WTC11 (cell line): ENCODE measurements at regions not wholly inside any gene's neighbourhood (a gene's known extent, or its start where the extent isn't known, plus 50 kb on each side); places are given as distances from the start of the nearest gene placed in this dataset.

Experiments
- ATAC-seq: fragments of 200-7000 bp; cut with Tn5 transposase; 2 replicates; pipeline ENCODE4 v1.10.0; 2021; ENCODE audit warnings: mild to moderate bottlenecking, moderate library complexity
- CTCF ChIA-PET: fragments of 300-600 bp; sonication (Branson Sonifier 250); formaldehyde crosslinking; loops from one replicate; lab custom pipeline; 2021; ENCODE audit warnings: antibody characterized with exemption; lab: Charles Lee
- POLR2A ChIA-PET: fragments of 350-600 bp; sonication (Branson Sonifier 250); formaldehyde crosslinking; loops from one replicate; lab custom pipeline; 2021; ENCODE audit warnings: antibody characterized with exemption; lab: Charles Lee
- DNase-seq: peaks from one replicate; pipeline ENCODE4 v3.0.0; 2021; ENCODE audit warnings: low spot score
- H3K27ac Mint-ChIP-seq: 2 replicates; pipeline ENCODE4 v1.8.0; 2021; ENCODE audit warnings: mixed read lengths
- H3K27me3 Mint-ChIP-seq: 2 replicates; pipeline ENCODE4 v1.8.0; 2021; ENCODE audit warnings: low read depth, mild to moderate bottlenecking, moderate library complexity, mixed read lengths
- H3K36me3 Mint-ChIP-seq: 2 replicates; pipeline ENCODE4 v1.8.0; 2021; ENCODE audit warnings: mixed read lengths
- H3K4me1 Mint-ChIP-seq: 2 replicates; pipeline ENCODE4 v1.8.0; 2022; ENCODE audit warnings: mixed read lengths
- H3K4me3 Mint-ChIP-seq: 2 replicates; pipeline ENCODE4 v1.8.0; 2021; ENCODE audit warnings: mild to moderate bottlenecking, moderate library complexity, mixed read lengths
- H3K9me3 Mint-ChIP-seq: 2 replicates; pipeline ENCODE4 v1.8.0; 2021; ENCODE audit warnings: mixed read lengths
- ATF1 ChIP-seq: sonication (generic); formaldehyde crosslinking; IDR thresholded peaks from 2 replicates; pipeline ENCODE4 v1.8.1; 2023; ENCODE audit warnings: mild to moderate bottlenecking, moderate library complexity, missing genetic modification reagents
- E2F4 ChIP-seq: sonication (generic); formaldehyde crosslinking; IDR thresholded peaks from 2 replicates; pipeline ENCODE4 v1.8.1; 2022; ENCODE audit warnings: low read depth, mild to moderate bottlenecking, moderate library complexity, missing genetic modification reagents, borderline replicate concordance
- EMX1 ChIP-seq: fragments of 250-450 bp; sonication (Bioruptor Pico); IDR thresholded peaks from 2 replicates; pipeline ENCODE4 v1.8.0; 2021; ENCODE audit warnings: mild to moderate bottlenecking
- FOXP4 ChIP-seq: sonication (generic); formaldehyde crosslinking; IDR thresholded peaks from 2 replicates; pipeline ENCODE4 v1.8.0; 2022; ENCODE audit warnings: mild to moderate bottlenecking, missing genetic modification reagents
- HMGA2 ChIP-seq: fragments of 250-450 bp; sonication (Bioruptor Pico); IDR thresholded peaks from 2 replicates; pipeline ENCODE4 v1.4.0; 2021; ENCODE audit warnings: mild to moderate bottlenecking, moderate library complexity
- HMGXB4 ChIP-seq: sonication (generic); formaldehyde crosslinking; IDR thresholded peaks from 2 replicates; pipeline ENCODE4 v1.8.1; 2023; ENCODE audit warnings: mild to moderate bottlenecking, moderate library complexity, missing genetic modification reagents
- JAZF1 ChIP-seq: fragments of 250-450 bp; sonication (Bioruptor Pico); IDR thresholded peaks from 2 replicates; pipeline ENCODE4 v1.9.0; 2021; ENCODE audit warnings: moderate library complexity, mild to moderate bottlenecking, inconsistent platforms
- JUN ChIP-seq: sonication (generic); formaldehyde crosslinking; IDR thresholded peaks from 2 replicates; pipeline ENCODE4 v1.8.0; 2023; ENCODE audit warnings: mild to moderate bottlenecking, missing genetic modification reagents
- NFYB ChIP-seq: sonication (generic); formaldehyde crosslinking; conservative IDR thresholded peaks from 2 replicates; pipeline ENCODE4 v1.8.0; 2022; ENCODE audit warnings: low read depth, missing genetic modification reagents
- NR2C2 ChIP-seq: sonication (generic); formaldehyde crosslinking; IDR thresholded peaks from 2 replicates; pipeline ENCODE4 v1.8.0; 2022; ENCODE audit warnings: mild to moderate bottlenecking, missing genetic modification reagents
- NR3C1 ChIP-seq: sonication (generic); formaldehyde crosslinking; conservative IDR thresholded peaks from 2 replicates; pipeline ENCODE4 v1.8.1; 2023; ENCODE audit warnings: low read depth, mild to moderate bottlenecking, missing genetic modification reagents
- SMAD3 ChIP-seq: sonication (generic); formaldehyde crosslinking; IDR thresholded peaks from 2 replicates; pipeline ENCODE4 v1.8.0; 2022; ENCODE audit warnings: missing genetic modification reagents, mild to moderate bottlenecking, borderline replicate concordance
- ZNF219 ChIP-seq: sonication (generic); formaldehyde crosslinking; IDR thresholded peaks from 2 replicates; pipeline ENCODE4 v1.8.0; 2023; ENCODE audit warnings: missing genetic modification reagents, mild to moderate bottlenecking, borderline replicate concordance
- ZNF425 ChIP-seq: fragments of 250-450 bp; sonication (Bioruptor Pico); conservative IDR thresholded peaks from 2 replicates; pipeline ENCODE4 v1.9.0; 2021; ENCODE audit warnings: mild to moderate bottlenecking
- ZNF532 ChIP-seq: fragments of 250-450 bp; sonication (Bioruptor Pico); IDR thresholded peaks from 2 replicates; pipeline ENCODE4 v1.9.0; 2021; ENCODE audit warnings: mild to moderate bottlenecking, borderline replicate concordance
- ZNF671 ChIP-seq: fragments of 250-450 bp; sonication (Bioruptor Pico); IDR thresholded peaks from 2 replicates; pipeline ENCODE4 v1.8.0; 2021; ENCODE audit warnings: mild to moderate bottlenecking
- TF ChIP-seq, protein P1 (sequence below): sonication (generic); formaldehyde crosslinking; IDR thresholded peaks from 2 replicates; pipeline ENCODE4 v1.8.0; 2022; ENCODE audit warnings: mild to moderate bottlenecking, missing genetic modification reagents

GRCh38 chr2:81043681-81044080 is 739.1 kb upstream of the LRRTM1 start:
- CTCF ChIA-PET = no interaction called here

GRCh38 chr2:81007104-81007503 is 702.6 kb upstream of the LRRTM1 start:
- TF ChIP-seq HMGA2 = no peak
- TF ChIP-seq SMAD3 = no peak
- TF ChIP-seq, all 79 proteins: peak for 0
- ChIA-PET CTCF (no interaction called here), POLR2A (interaction anchor here (0.7 kb wide), 1 partner anchor 9 kb away, joined by 4 read pairs; no protein-coding TSS in a partner anchor)
- Mint-ChIP-seq H3K27me3 (no peaks in the 10 kb centered on the region; the same call in 1 of the 2 replicates), H3K4me1 (no peaks in the 10 kb centered on the region), H3K4me3 (no peak overlapping the region), H3K27ac (no peak overlapping the region), H3K36me3 (no peaks in the 10 kb centered on the region), H3K9me3 (peaks cover 27% of the 10 kb centered on the region)
- ATAC-seq = no peak
- no peak for DNase-seq

More at GRCh38 chr2:81043681-81044080, 739.1 kb upstream of the LRRTM1 start:
- Mint-ChIP-seq H3K36me3 (no peaks in the 10 kb centered on the region), H3K27me3 (no peaks in the 10 kb centered on the region), H3K27ac (no peak overlapping the region), H3K4me3 (no peak overlapping the region), H3K4me1 (peaks cover 10% of the 10 kb centered on the region), H3K9me3 (peaks cover 16% of the 10 kb centered on the region)
- ATAC-seq (no peak), DNase-seq (no peak)
- no peak for TF ChIP-seq NR3C1
- TF ChIP-seq HMGXB4 = no peak
- no peak for TF ChIP-seq ZNF532 (CRISPR knock-in tag)
- no peak for TF ChIP-seq ZNF219 (CRISPR knock-in tag)
- POLR2A ChIA-PET = no interaction called here

- Mint-ChIP-seq H3K27ac (no peak overlapping the region), H3K36me3 (peaks cover 8% of the 10 kb centered on the region; the same call in 1 of the 2 replicates), H3K27me3 (no peaks in the 10 kb centered on the region; the same call in 1 of the 2 replicates), H3K9me3 (peaks cover 49% of the 10 kb centered on the region), H3K4me1 (peaks cover 9% of the 10 kb centered on the region), H3K4me3 (no peak overlapping the region)
- ChIA-PET CTCF (no interaction called here), POLR2A (no interaction called here)
- DNase-seq (no peak), ATAC-seq (no peak)
- no peak for TF ChIP-seq FOXP4 (CRISPR knock-in tag)
- TF ChIP-seq ZNF671 (CRISPR knock-in tag) = no peak
- no peak for TF ChIP-seq NR2C2
- no peak for TF ChIP-seq JAZF1 (CRISPR knock-in tag)
- TF ChIP-seq E2F4 (CRISPR knock-in tag) = no peak
- no peak for TF ChIP-seq JUN (CRISPR knock-in tag)
- TF ChIP-seq NFYB (CRISPR knock-in tag) = no peak
- no peak for TF ChIP-seq ATF1 (CRISPR knock-in tag)
- TF ChIP-seq ZNF425 (CRISPR knock-in tag) = no peak
- no peak for TF ChIP-seq HMGXB4
- TF ChIP-seq, protein P1, sequence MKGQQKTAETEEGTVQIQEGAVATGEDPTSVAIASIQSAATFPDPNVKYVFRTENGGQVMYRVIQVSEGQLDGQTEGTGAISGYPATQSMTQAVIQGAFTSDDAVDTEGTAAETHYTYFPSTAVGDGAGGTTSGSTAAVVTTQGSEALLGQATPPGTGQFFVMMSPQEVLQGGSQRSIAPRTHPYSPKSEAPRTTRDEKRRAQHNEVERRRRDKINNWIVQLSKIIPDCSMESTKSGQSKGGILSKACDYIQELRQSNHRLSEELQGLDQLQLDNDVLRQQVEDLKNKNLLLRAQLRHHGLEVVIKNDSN (CRISPR knock-in tag) = no peak
- no peak for TF ChIP-seq EMX1
- no peak for TF ChIP-seq ZNF219 (CRISPR knock-in tag)
Observed at GRCh38 chr2:81002906-81003305, 698.4 kb upstream of the LRRTM1 start.
